ENCODE measurements at regions not wholly inside any gene's neighbourhood (a gene's known extent, or its start where the extent isn't known, plus 50 kb on each side); places are given as distances from the start of the nearest gene placed in this dataset.

DNA sequence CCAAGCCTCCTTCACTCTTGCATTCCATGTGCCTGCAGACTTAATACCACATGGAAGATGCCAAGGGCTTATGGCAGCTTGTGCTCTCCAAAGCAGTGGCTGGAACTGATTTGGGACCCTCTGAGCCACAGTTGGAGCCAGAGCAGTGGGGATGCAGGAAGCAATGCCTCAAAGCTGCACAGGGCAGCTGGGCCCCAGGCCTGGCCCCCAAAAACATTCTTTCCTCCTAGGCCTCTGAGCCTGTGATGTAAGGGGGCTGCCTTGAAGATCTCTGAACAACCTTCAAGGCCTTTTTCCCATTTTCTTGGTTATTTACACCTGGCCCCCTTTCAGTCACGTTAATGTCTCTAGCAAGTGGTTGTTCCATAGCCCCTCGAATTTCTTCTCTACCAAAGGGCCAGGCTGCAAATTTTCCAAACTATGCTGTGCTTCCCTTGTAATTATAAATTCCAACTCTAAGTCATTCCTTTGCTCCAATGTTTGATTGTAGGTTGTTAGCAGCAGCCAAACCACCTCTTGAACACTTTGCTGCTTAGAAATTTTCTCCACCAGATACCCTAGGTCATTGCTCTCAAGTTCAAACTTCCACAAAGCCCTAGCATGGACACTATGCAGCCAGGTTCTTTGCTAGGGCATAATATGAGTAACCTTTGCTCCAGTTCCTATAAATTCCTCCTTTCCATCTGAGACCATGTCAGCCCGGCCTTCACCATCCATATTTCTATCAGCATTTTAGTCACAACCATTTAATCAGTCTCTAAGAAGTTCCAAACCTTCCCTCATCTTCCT, 245.0 kb upstream of the RBBP8 start:
- Histone ChIP-seq H2BK12ac (ENCODE audit: low read length in 2 of 2) (no peak overlapping the region), H3K18ac (ENCODE audit: low read depth in 1 of 2, low read length in 2 of 2) (no peak overlapping the region), H3K36me3 (ENCODE audit: control insufficient read depth in 1 of 2, insufficient read depth in 2 of 2, low read depth in 1 of 2, low read length in 2 of 2) (no peaks in the 10 kb centered on the region), H2BK120ac (ENCODE audit: low read depth, low read length) (no peak overlapping the region), H3K9ac (ENCODE audit: low read length) (no peak overlapping the region), H4K8ac (ENCODE audit: low read length) (no peak overlapping the region), H2AK5ac (ENCODE audit: low read length, severe bottlenecking) (no peak overlapping the region), H3K4me1 (ENCODE audit: control insufficient read depth, insufficient read depth, low read depth, low read length) (peaks cover 5% of the 10 kb centered on the region), H2AFZ (ENCODE audit: low read depth, low read length) (no peak overlapping the region), H3K79me1 (replicated peaks; ENCODE audit: low read length, poor library complexity, severe bottlenecking) (no peaks in the 10 kb centered on the region), H3K4ac (ENCODE audit: low read depth in 1 of 2, low read length in 2 of 2) (no peak overlapping the region), H2BK15ac (ENCODE audit: low read depth, poor library complexity, severe bottlenecking) (no peak overlapping the region), H3K4me3 (ENCODE audit: insufficient read depth in 1 of 2, low read depth in 1 of 2, low read length in 2 of 2) (no peak overlapping the region), H3K4me2 (ENCODE audit: low read length, poor library complexity, severe bottlenecking) (no peak overlapping the region), H2BK5ac (ENCODE audit: low read depth, low read length, poor library complexity, severe bottlenecking) (no peak overlapping the region), H3K27me3 (ENCODE audit: control insufficient read depth in 1 of 2, insufficient read depth in 1 of 2, low read length in 2 of 2) (no peaks in the 10 kb centered on the region), H3K9me3 (ENCODE audit: control insufficient read depth, low read length) (no peaks in the 10 kb centered on the region), H3K14ac (ENCODE audit: low read length in 2 of 2) (no peak overlapping the region), H3K23ac (ENCODE audit: low read length in 2 of 2) (no peak overlapping the region), H3K27ac (ENCODE audit: low read length, poor library complexity, severe bottlenecking) (no peak overlapping the region), H4K91ac (ENCODE audit: low read length) (no peak overlapping the region)
- WGBS = 52% methylated on average over 3 of the region's 3 CpGs
- DNase-seq = no peak

DNA sequence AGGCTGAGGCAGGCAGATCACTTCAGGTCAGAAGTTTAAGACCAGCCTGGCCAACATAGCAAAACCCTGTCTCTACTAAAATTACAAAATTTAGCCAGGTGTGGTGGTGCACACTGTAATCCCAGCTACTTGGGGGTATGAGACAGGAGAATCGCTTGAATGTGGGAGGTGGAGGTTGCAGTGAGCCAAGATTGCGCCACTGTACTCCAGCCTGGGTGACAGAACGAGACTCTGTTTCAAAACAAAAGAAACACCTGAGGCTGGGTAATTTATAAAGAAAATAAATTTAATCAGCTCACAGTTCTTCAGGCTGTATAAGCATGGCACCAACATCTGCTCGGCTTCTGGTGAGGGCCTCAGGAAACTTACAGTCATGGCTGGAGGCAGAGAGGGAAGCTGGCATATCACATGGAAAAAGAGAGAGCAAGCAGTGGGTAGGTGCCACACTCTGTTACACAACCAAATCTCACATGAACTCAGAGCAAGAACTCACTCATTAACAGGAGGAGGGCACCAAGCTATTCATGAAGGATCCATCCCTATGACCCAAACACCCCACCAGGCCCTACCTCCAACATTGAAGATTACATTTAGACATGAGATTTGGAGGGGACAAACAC, 244.1 kb upstream of the RBBP8 start:
- Histone ChIP-seq H3K27ac (ENCODE audit: low read length, poor library complexity, severe bottlenecking) (no peak overlapping the region), H2AK5ac (ENCODE audit: low read length, severe bottlenecking) (no peak overlapping the region), H3K79me1 (replicated peaks; ENCODE audit: low read length, poor library complexity, severe bottlenecking) (no peaks in the 10 kb centered on the region), H3K23ac (ENCODE audit: low read length in 2 of 2) (no peak overlapping the region), H2BK120ac (ENCODE audit: low read depth, low read length) (no peak overlapping the region), H2AFZ (ENCODE audit: low read depth, low read length) (no peak overlapping the region), H4K8ac (ENCODE audit: low read length) (no peak overlapping the region), H3K36me3 (ENCODE audit: control insufficient read depth in 1 of 2, insufficient read depth in 2 of 2, low read depth in 1 of 2, low read length in 2 of 2) (no peaks in the 10 kb centered on the region), H3K4me3 (ENCODE audit: insufficient read depth in 1 of 2, low read depth in 1 of 2, low read length in 2 of 2) (no peak overlapping the region), H3K4me2 (ENCODE audit: low read length, poor library complexity, severe bottlenecking) (no peak overlapping the region), H3K14ac (ENCODE audit: low read length in 2 of 2) (no peak overlapping the region), H2BK15ac (ENCODE audit: low read depth, poor library complexity, severe bottlenecking) (no peak overlapping the region), H4K91ac (ENCODE audit: low read length) (no peak overlapping the region), H3K27me3 (ENCODE audit: control insufficient read depth in 1 of 2, insufficient read depth in 1 of 2, low read length in 2 of 2) (no peaks in the 10 kb centered on the region), H2BK5ac (ENCODE audit: low read depth, low read length, poor library complexity, severe bottlenecking) (no peak overlapping the region), H3K4ac (ENCODE audit: low read depth in 1 of 2, low read length in 2 of 2) (no peak overlapping the region), H3K9ac (ENCODE audit: low read length) (no peak overlapping the region), H2BK12ac (ENCODE audit: low read length in 2 of 2) (peak overlapping the region in 1 of 2 experiments; percentile 2), H3K18ac (ENCODE audit: low read depth in 1 of 2, low read length in 2 of 2) (peak overlapping the region in 1 of 2 experiments; percentile 4), H3K4me1 (ENCODE audit: control insufficient read depth, insufficient read depth, low read depth, low read length) (peaks cover 1% of the 10 kb centered on the region), H3K9me3 (ENCODE audit: control insufficient read depth, low read length) (no peaks in the 10 kb centered on the region)
- DNase-seq = no peak
- WGBS = 100% methylated on average over 2 of the region's 4 CpGs

DNA sequence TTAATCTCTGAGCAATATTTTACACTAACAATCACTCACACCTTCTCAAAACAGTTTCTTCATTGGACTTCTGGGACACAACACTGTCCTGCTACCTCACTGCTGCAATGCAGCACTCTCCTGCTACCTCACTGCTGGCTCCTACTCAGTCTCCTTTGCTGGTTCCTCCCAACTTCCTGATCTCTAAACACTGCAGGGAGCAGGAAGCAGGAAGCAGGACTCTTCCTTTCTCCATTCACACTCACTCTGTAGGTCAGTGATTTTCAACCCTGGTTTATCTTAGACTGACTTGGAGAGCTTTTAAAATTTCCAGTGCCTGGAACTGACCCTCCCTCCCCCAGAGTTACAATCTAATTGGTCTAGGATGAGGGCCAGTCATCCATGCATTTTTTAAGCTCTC, 243.4 kb upstream of the RBBP8 start:
- Histone ChIP-seq H3K18ac (ENCODE audit: low read depth in 1 of 2, low read length in 2 of 2) (no peak overlapping the region), H3K23ac (ENCODE audit: low read length in 2 of 2) (no peak overlapping the region), H3K36me3 (ENCODE audit: control insufficient read depth in 1 of 2, insufficient read depth in 2 of 2, low read depth in 1 of 2, low read length in 2 of 2) (no peaks in the 10 kb centered on the region), H4K91ac (ENCODE audit: low read length) (no peak overlapping the region), H3K4me1 (ENCODE audit: control insufficient read depth, insufficient read depth, low read depth, low read length) (no peaks in the 10 kb centered on the region), H2AK5ac (ENCODE audit: low read length, severe bottlenecking) (no peak overlapping the region), H3K27ac (ENCODE audit: low read length, poor library complexity, severe bottlenecking) (no peak overlapping the region), H3K4me3 (ENCODE audit: insufficient read depth in 1 of 2, low read depth in 1 of 2, low read length in 2 of 2) (no peak overlapping the region), H2BK5ac (ENCODE audit: low read depth, low read length, poor library complexity, severe bottlenecking) (no peak overlapping the region), H3K9me3 (ENCODE audit: control insufficient read depth, low read length) (no peaks in the 10 kb centered on the region), H3K27me3 (ENCODE audit: control insufficient read depth in 1 of 2, insufficient read depth in 1 of 2, low read length in 2 of 2) (no peaks in the 10 kb centered on the region), H2BK120ac (ENCODE audit: low read depth, low read length) (no peak overlapping the region), H2BK12ac (ENCODE audit: low read length in 2 of 2) (no peak overlapping the region), H4K8ac (ENCODE audit: low read length) (no peak overlapping the region), H3K4me2 (ENCODE audit: low read length, poor library complexity, severe bottlenecking) (no peak overlapping the region), H3K9ac (ENCODE audit: low read length) (no peak overlapping the region), H2AFZ (ENCODE audit: low read depth, low read length) (no peak overlapping the region), H3K79me1 (replicated peaks; ENCODE audit: low read length, poor library complexity, severe bottlenecking) (no peaks in the 10 kb centered on the region), H3K14ac (ENCODE audit: low read length in 2 of 2) (no peak overlapping the region), H2BK15ac (ENCODE audit: low read depth, poor library complexity, severe bottlenecking) (no peak overlapping the region), H3K4ac (ENCODE audit: low read depth in 1 of 2, low read length in 2 of 2) (no peak overlapping the region)
- no peak for DNase-seq

GRCh38 chr18:22690556-22690955, 242.6 kb upstream of the RBBP8 start:
- Histone ChIP-seq H3K4me3 (ENCODE audit: insufficient read depth in 1 of 2, low read depth in 1 of 2, low read length in 2 of 2) (no peak overlapping the region), H4K8ac (ENCODE audit: low read length) (no peak overlapping the region), H3K4ac (ENCODE audit: low read depth in 1 of 2, low read length in 2 of 2) (no peak overlapping the region), H3K18ac (ENCODE audit: low read depth in 1 of 2, low read length in 2 of 2) (no peak overlapping the region), H3K14ac (ENCODE audit: low read length in 2 of 2) (no peak overlapping the region), H3K79me1 (replicated peaks; ENCODE audit: low read length, poor library complexity, severe bottlenecking) (no peaks in the 10 kb centered on the region), H2AK5ac (ENCODE audit: low read length, severe bottlenecking) (peak overlapping the region; percentile 51), H2AFZ (ENCODE audit: low read depth, low read length) (no peak overlapping the region), H4K91ac (ENCODE audit: low read length) (no peak overlapping the region), H2BK5ac (ENCODE audit: low read depth, low read length, poor library complexity, severe bottlenecking) (no peak overlapping the region), H3K4me1 (ENCODE audit: control insufficient read depth, insufficient read depth, low read depth, low read length) (no peaks in the 10 kb centered on the region), H3K9ac (ENCODE audit: low read length) (no peak overlapping the region), H3K9me3 (ENCODE audit: control insufficient read depth, low read length) (no peaks in the 10 kb centered on the region), H3K27me3 (ENCODE audit: control insufficient read depth in 1 of 2, insufficient read depth in 1 of 2, low read length in 2 of 2) (no peaks in the 10 kb centered on the region), H2BK15ac (ENCODE audit: low read depth, poor library complexity, severe bottlenecking) (no peak overlapping the region), H3K27ac (ENCODE audit: low read length, poor library complexity, severe bottlenecking) (no peak overlapping the region), H3K36me3 (ENCODE audit: control insufficient read depth in 1 of 2, insufficient read depth in 2 of 2, low read depth in 1 of 2, low read length in 2 of 2) (no peaks in the 10 kb centered on the region), H2BK12ac (ENCODE audit: low read length in 2 of 2) (peak overlapping the region in 1 of 2 experiments; percentile 24), H3K4me2 (ENCODE audit: low read length, poor library complexity, severe bottlenecking) (no peak overlapping the region), H3K23ac (ENCODE audit: low read length in 2 of 2) (no peak overlapping the region), H2BK120ac (ENCODE audit: low read depth, low read length) (no peak overlapping the region)
- WGBS = 88% methylated on average over 1 of the region's 1 CpG
- DNase-seq = no peak

Measured in mesenchymal stem cell (in vitro differentiated cells and primary cell).